SK-N-SH treated with all-trans-retinoic acid at 6 μM for 48 hours (cell line): ENCODE measurements at regions not wholly inside any gene's neighbourhood (a gene's known extent, or its start where the extent isn't known, plus 50 kb on each side); places are given as distances from the start of the nearest gene placed in this dataset.

Experiments used
- ATAC-seq: fragments of 200-7000 bp; cut with Tn5 transposase; 3 replicates; pipeline ENCODE4 v1.9.1; 2020; ENCODE audit warnings: mild to moderate bottlenecking, moderate library complexity
- ARNTL ChIP-seq: fragments of 450-650 bp; formaldehyde crosslinking; IDR thresholded peaks from 2 replicates; pipeline ENCODE4 v1.5.0; 2020; ENCODE audit warnings: low read depth, mild to moderate bottlenecking, moderate library complexity, borderline replicate concordance
- BACH2 ChIP-seq: fragments of 250-450 bp; sonication (Bioruptor Pico); IDR thresholded peaks from 2 replicates; pipeline ENCODE4 v1.9.0; 2021; ENCODE audit warnings: mild to moderate bottlenecking, borderline replicate concordance
- CREB5 ChIP-seq: fragments of 250-450 bp; sonication (Bioruptor Pico); IDR thresholded peaks from 2 replicates; pipeline ENCODE4 v1.5.1; 2020; ENCODE audit warnings: low read depth, mild to moderate bottlenecking, moderate library complexity
- CSDC2 ChIP-seq: fragments of 250-450 bp; sonication (Bioruptor Pico); IDR thresholded peaks from 2 replicates; pipeline ENCODE4 v1.5.0; 2020; ENCODE audit warnings: mild to moderate bottlenecking, moderate library complexity
- CSRNP3 ChIP-seq: fragments of 250-450 bp; sonication (Bioruptor Pico); IDR thresholded peaks from 2 replicates; pipeline ENCODE4 v1.5.1; 2021; ENCODE audit warnings: mild to moderate bottlenecking, moderate library complexity
- ESRRG ChIP-seq: fragments of 250-450 bp; sonication (Bioruptor Pico); IDR thresholded peaks from 2 replicates; pipeline ENCODE4 v1.6.1; 2021; ENCODE audit warnings: mild to moderate bottlenecking
- GLIS3 ChIP-seq: fragments of 250-450 bp; sonication (Bioruptor Pico); IDR thresholded peaks from 2 replicates; pipeline ENCODE4 v1.5.0; 2020; ENCODE audit warnings: mild to moderate bottlenecking, moderate library complexity
- ISL1 ChIP-seq: fragments of 250-450 bp; sonication (Bioruptor Pico); IDR thresholded peaks from 2 replicates; pipeline ENCODE4 v2.1.2; 2022; ENCODE audit warnings: mild to moderate bottlenecking, moderate library complexity
- OSR1 ChIP-seq: fragments of 250-450 bp; sonication (Bioruptor Pico); IDR thresholded peaks from 2 replicates; pipeline ENCODE4 v1.8.0; 2022; ENCODE audit warnings: moderate library complexity, mild to moderate bottlenecking, inconsistent platforms
- POU6F1 ChIP-seq: fragments of 250-450 bp; sonication (Bioruptor Pico); IDR thresholded peaks from 2 replicates; pipeline ENCODE4 v1.8.0; 2021; ENCODE audit warnings: low read depth, mild to moderate bottlenecking, moderate library complexity, borderline replicate concordance
- PPARA ChIP-seq: fragments of 250-450 bp; sonication (Bioruptor Pico); IDR thresholded peaks from 2 replicates; pipeline ENCODE4 v1.5.0; 2020; ENCODE audit warnings: mild to moderate bottlenecking, borderline replicate concordance
- RARB ChIP-seq: fragments of 250-450 bp; sonication (Bioruptor Pico); IDR thresholded peaks from 2 replicates; pipeline ENCODE4 v1.8.0; 2021; ENCODE audit warnings: mild to moderate bottlenecking, moderate library complexity
- SNAI2 ChIP-seq: fragments of 250-450 bp; sonication (Bioruptor Pico); IDR thresholded peaks from 2 replicates; pipeline ENCODE4 v1.5.0; 2020; ENCODE audit warnings: mild to moderate bottlenecking, moderate library complexity
- TCF4 ChIP-seq: fragments of 250-450 bp; sonication (Bioruptor Pico); IDR thresholded peaks from 2 replicates; pipeline ENCODE4 v1.8.0; 2021; ENCODE audit warnings: mild to moderate bottlenecking, moderate library complexity, borderline replicate concordance
- TOX ChIP-seq: fragments of 250-450 bp; sonication (Bioruptor Pico); IDR thresholded peaks from 2 replicates; pipeline ENCODE4 v1.8.0; 2021; ENCODE audit warnings: mild to moderate bottlenecking, moderate library complexity, borderline replicate concordance
- ZC3H10 ChIP-seq: fragments of 250-450 bp; sonication (Bioruptor Pico); IDR thresholded peaks from 2 replicates; pipeline ENCODE4 v1.5.1; 2021; ENCODE audit warnings: mild to moderate bottlenecking, moderate library complexity
- ZFP3 ChIP-seq: fragments of 250-450 bp; sonication (Bioruptor Pico); IDR thresholded peaks from 2 replicates; pipeline ENCODE4 v1.5.0; 2020; ENCODE audit warnings: mild to moderate bottlenecking, moderate library complexity
- ZFP30 ChIP-seq: fragments of 450-650 bp; formaldehyde crosslinking; IDR thresholded peaks from 2 replicates; pipeline ENCODE4 v1.5.0; 2022; ENCODE audit warnings: mild to moderate bottlenecking, moderate library complexity
- ZNF565 ChIP-seq: fragments of 450-650 bp; formaldehyde crosslinking; conservative IDR thresholded peaks from 2 replicates; pipeline ENCODE4 v1.5.0; 2020; ENCODE audit warnings: low read depth, mild to moderate bottlenecking, moderate library complexity
- ZNF70 ChIP-seq: fragments of 450-650 bp; formaldehyde crosslinking; IDR thresholded peaks from 2 replicates; pipeline ENCODE4 v1.5.0; 2020; ENCODE audit warnings: mild to moderate bottlenecking, moderate library complexity
- ZNF8 ChIP-seq: fragments of 450-650 bp; formaldehyde crosslinking; IDR thresholded peaks from 2 replicates; pipeline ENCODE4 v1.5.0; 2020; ENCODE audit warnings: mild to moderate bottlenecking, moderate library complexity
- TF ChIP-seq, protein P1 (sequence below): fragments of 250-450 bp; sonication (Bioruptor Pico); IDR thresholded peaks from 2 replicates; pipeline ENCODE4 v1.5.0; 2020; ENCODE audit warnings: mild to moderate bottlenecking, moderate library complexity

- ATAC-seq: no peak
- TF ChIP-seq ISL1 (CRISPR knock-in tag) (no peak), ESRRG (CRISPR knock-in tag) (no peak), ZFP3 (CRISPR knock-in tag) (no peak), OSR1 (no peak), ZNF565 (no peak), TCF4 (CRISPR knock-in tag) (no peak), CSRNP3 (CRISPR knock-in tag) (no peak), CSDC2 (CRISPR knock-in tag) (no peak), ZC3H10 (no peak), GLIS3 (CRISPR knock-in tag) (no peak), PPARA (no peak), ARNTL (CRISPR knock-in tag) (no peak), ZNF8 (CRISPR knock-in tag) (no peak)
- TF ChIP-seq, protein P1, sequence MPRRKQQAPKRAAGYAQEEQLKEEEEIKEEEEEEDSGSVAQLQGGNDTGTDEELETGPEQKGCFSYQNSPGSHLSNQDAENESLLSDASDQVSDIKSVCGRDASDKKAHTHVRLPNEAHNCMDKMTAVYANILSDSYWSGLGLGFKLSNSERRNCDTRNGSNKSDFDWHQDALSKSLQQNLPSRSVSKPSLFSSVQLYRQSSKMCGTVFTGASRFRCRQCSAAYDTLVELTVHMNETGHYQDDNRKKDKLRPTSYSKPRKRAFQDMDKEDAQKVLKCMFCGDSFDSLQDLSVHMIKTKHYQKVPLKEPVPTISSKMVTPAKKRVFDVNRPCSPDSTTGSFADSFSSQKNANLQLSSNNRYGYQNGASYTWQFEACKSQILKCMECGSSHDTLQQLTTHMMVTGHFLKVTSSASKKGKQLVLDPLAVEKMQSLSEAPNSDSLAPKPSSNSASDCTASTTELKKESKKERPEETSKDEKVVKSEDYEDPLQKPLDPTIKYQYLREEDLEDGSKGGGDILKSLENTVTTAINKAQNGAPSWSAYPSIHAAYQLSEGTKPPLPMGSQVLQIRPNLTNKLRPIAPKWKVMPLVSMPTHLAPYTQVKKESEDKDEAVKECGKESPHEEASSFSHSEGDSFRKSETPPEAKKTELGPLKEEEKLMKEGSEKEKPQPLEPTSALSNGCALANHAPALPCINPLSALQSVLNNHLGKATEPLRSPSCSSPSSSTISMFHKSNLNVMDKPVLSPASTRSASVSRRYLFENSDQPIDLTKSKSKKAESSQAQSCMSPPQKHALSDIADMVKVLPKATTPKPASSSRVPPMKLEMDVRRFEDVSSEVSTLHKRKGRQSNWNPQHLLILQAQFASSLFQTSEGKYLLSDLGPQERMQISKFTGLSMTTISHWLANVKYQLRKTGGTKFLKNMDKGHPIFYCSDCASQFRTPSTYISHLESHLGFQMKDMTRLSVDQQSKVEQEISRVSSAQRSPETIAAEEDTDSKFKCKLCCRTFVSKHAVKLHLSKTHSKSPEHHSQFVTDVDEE (CRISPR knock-in tag): no peak
These were observed 81.1 kb downstream of the CDO1 start for GRCh38 chr5:115735108-115735998.

GRCh38 chr5:115733607-115734006, 82.9 kb downstream of the CDO1 start:
- no peak for TF ChIP-seq ZNF8 (CRISPR knock-in tag)
- TF ChIP-seq TCF4 (CRISPR knock-in tag): no peak
- TF ChIP-seq ZNF565: no peak
- TF ChIP-seq ZFP3 (CRISPR knock-in tag): no peak
- TF ChIP-seq RARB (CRISPR knock-in tag): no peak
- no peak for TF ChIP-seq ZNF70
- no peak for TF ChIP-seq ZC3H10
- TF ChIP-seq, all 23 proteins: peak for 0
- no peak for ATAC-seq

DNA sequence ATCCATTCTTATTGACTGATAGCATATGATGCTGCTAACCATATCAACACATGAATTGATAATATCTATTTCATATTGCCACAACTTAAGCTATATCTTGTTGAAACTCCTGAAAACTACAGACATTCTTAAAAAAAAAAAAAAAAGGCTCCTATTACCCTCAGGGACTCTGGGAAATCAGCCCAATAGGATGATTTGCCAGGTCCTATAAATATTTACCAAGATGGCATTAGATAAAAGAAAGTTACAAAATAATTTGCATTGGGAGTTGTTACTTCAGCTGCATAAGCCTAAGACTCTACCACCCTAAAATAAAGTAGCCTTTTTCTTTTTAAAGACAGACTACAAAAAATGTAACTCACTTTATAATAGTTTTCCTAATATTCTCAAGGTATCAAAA, 84.4 kb downstream of the CDO1 start:
- no peak for TF ChIP-seq CREB5 (CRISPR knock-in tag)
- TF ChIP-seq ZFP30: no peak
- TF ChIP-seq PPARA: no peak
- TF ChIP-seq ZNF70: no peak
- ATAC-seq: no peak

GRCh38 chr5:115725522-115725921, 90.9 kb downstream of the CDO1 start:
- TF ChIP-seq CSDC2 (CRISPR knock-in tag): no peak
- no peak for TF ChIP-seq TOX (CRISPR knock-in tag)
- TF ChIP-seq RARB (CRISPR knock-in tag): no peak
- no peak for TF ChIP-seq ZC3H10
- no peak for TF ChIP-seq POU6F1 (CRISPR knock-in tag)
- TF ChIP-seq GLIS3 (CRISPR knock-in tag): no peak
- no peak for TF ChIP-seq ZNF8 (CRISPR knock-in tag)
- no peak for TF ChIP-seq BACH2 (CRISPR knock-in tag)
- TF ChIP-seq PPARA: no peak
- no peak for TF ChIP-seq SNAI2 (CRISPR knock-in tag)
- TF ChIP-seq, protein P1 (CRISPR knock-in tag): no peak
- no peak for ATAC-seq
